ENCODE measurements at regions not wholly inside any gene's neighbourhood (a gene's known extent, or its start where the extent isn't known, plus 50 kb on each side); places are given as distances from the start of the nearest gene placed in this dataset.

GRCh38 chr12:75795125-75795524, 236.5 kb downstream of the PHLDA1 start:
- no peak for DNase-seq (ENCODE audit: low spot score)

GRCh38 chr12:75792687-75793086, 238.9 kb downstream of the PHLDA1 start:
- no peak for DNase-seq (ENCODE audit: low spot score)

- DNase-seq (ENCODE audit: low spot score), result peak; percentile 53
These were observed 241.4 kb downstream of the PHLDA1 start for GRCh38 chr12:75790219-75790618.

- peak; percentile 28 for DNase-seq (ENCODE audit: low spot score)
These were observed 244.4 kb downstream of the PHLDA1 start for GRCh38 chr12:75787146-75787545.

GRCh38 chr12:75786070-75786469, 245.5 kb downstream of the PHLDA1 start:
- DNase-seq (ENCODE audit: low spot score), result no peak

- peak; percentile 25 for DNase-seq (ENCODE audit: low spot score)
These were observed 247.0 kb downstream of the PHLDA1 start for GRCh38 chr12:75784591-75784990.

GRCh38 chr12:75783093-75783877, 248.3 kb downstream of the PHLDA1 start:
- no peak for DNase-seq (ENCODE audit: low spot score)

GRCh38 chr12:75782069-75782581, 249.5 kb downstream of the PHLDA1 start:
- no peak for DNase-seq (ENCODE audit: low spot score)

- DNase-seq (ENCODE audit: low spot score), result peak; percentile 75
These were observed 250.0 kb downstream of the PHLDA1 start for GRCh38 chr12:75781532-75782046.

GRCh38 chr12:75779891-75780496, 251.6 kb downstream of the PHLDA1 start:
- no peak for DNase-seq (ENCODE audit: low spot score)

- no peak for DNase-seq (ENCODE audit: low spot score)
These were observed 257.1 kb downstream of the PHLDA1 start for GRCh38 chr12:75774261-75775052.

- no peak for DNase-seq (ENCODE audit: low spot score)
These were observed 258.2 kb downstream of the PHLDA1 start for GRCh38 chr12:75773377-75773776.

- DNase-seq (ENCODE audit: low spot score), result no peak
These were observed 259.6 kb upstream of the KRR1 start for GRCh38 chr12:75771023-75771422.

GRCh38 chr12:75767957-75768356, 256.5 kb upstream of the KRR1 start:
- no peak for DNase-seq (ENCODE audit: low spot score)

- peak; percentile 96 for DNase-seq (ENCODE audit: low spot score)
These were observed 255.1 kb upstream of the KRR1 start for GRCh38 chr12:75766263-75767160.

GRCh38 chr12:75765170-75766059, 254.0 kb upstream of the KRR1 start:
- no peak for DNase-seq (ENCODE audit: low spot score)

GRCh38 chr12:75764091-75764841, 252.9 kb upstream of the KRR1 start:
- DNase-seq (ENCODE audit: low spot score), result no peak

GRCh38 chr12:75760573-75761294, 249.3 kb upstream of the KRR1 start:
- DNase-seq (ENCODE audit: low spot score), result no peak

Measured in kidney tubule cell (primary cell).